ENCODE measurements at regions not wholly inside any gene's neighbourhood (a gene's known extent, or its start where the extent isn't known, plus 50 kb on each side); places are given as distances from the start of the nearest gene placed in this dataset.

- TF ChIP-seq POLR2AphosphoS5 (IDR thresholded peaks at IDR 0.05; ENCODE audit: low read depth, low read length) (no peak), SIN3A (IDR thresholded peaks at IDR 0.05; ENCODE audit: borderline replicate concordance, insufficient read depth, low read length) (no peak), REST (IDR thresholded peaks at IDR 0.05; ENCODE audit: insufficient read depth in 1 of 2, low read depth in 2 of 2, low read length in 2 of 2) (no peak), TAF1 (IDR thresholded peaks at IDR 0.05; ENCODE audit: borderline replicate concordance, insufficient read depth, low read length) (no peak), FOXP2 (optimal IDR thresholded peaks at IDR 0.05; ENCODE audit: borderline replicate concordance, extremely low read depth, extremely low read length, insufficient read depth) (no peak)
Measured at GRCh38 chr20:6590891-6591637, 176.4 kb upstream of the BMP2 start.

Measured in PFSK-1 (cell line).